ENCODE measurements at regions not wholly inside any gene's neighbourhood (a gene's known extent, or its start where the extent isn't known, plus 50 kb on each side); places are given as distances from the start of the nearest gene placed in this dataset.

GRCh38 chr13:68690567-68690966 is 1417.1 kb upstream of the ATXN8OS start:
- TF ChIP-seq, protein P1, sequence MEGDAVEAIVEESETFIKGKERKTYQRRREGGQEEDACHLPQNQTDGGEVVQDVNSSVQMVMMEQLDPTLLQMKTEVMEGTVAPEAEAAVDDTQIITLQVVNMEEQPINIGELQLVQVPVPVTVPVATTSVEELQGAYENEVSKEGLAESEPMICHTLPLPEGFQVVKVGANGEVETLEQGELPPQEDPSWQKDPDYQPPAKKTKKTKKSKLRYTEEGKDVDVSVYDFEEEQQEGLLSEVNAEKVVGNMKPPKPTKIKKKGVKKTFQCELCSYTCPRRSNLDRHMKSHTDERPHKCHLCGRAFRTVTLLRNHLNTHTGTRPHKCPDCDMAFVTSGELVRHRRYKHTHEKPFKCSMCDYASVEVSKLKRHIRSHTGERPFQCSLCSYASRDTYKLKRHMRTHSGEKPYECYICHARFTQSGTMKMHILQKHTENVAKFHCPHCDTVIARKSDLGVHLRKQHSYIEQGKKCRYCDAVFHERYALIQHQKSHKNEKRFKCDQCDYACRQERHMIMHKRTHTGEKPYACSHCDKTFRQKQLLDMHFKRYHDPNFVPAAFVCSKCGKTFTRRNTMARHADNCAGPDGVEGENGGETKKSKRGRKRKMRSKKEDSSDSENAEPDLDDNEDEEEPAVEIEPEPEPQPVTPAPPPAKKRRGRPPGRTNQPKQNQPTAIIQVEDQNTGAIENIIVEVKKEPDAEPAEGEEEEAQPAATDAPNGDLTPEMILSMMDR (conservative IDR thresholded peaks at IDR 0.05; ENCODE audit: low read depth, low read length), result no peak
- no peak for TF ChIP-seq EZH2 (IDR thresholded peaks at IDR 0.05; ENCODE audit: borderline replicate concordance, low read depth, low read length, poor library complexity, severe bottlenecking)

All from A673 (cell line).